Osteoblast (primary cell): ENCODE measurements at regions not wholly inside any gene's neighbourhood (a gene's known extent, or its start where the extent isn't known, plus 50 kb on each side); places are given as distances from the start of the nearest gene placed in this dataset.

Experiments
- DNase-seq: peaks from one replicate; pipeline ENCODE4 v3.0.0; 2011; ENCODE audit warnings: low spot score, mixed read lengths; ENCODE audit not compliant: insufficient read length; ENCODE audit errors: missing footprints
- H2AFZ ChIP-seq: 2 replicates; pipeline ENCODE4 v1.6.0; 2011; ENCODE audit warnings: mild to moderate bottlenecking, low read length
- H3K27ac ChIP-seq: 2 replicates; pipeline ENCODE4 v1.5.1; 2011; ENCODE audit warnings: mild to moderate bottlenecking, low read depth, low read length, moderate library complexity
- H3K27me3 ChIP-seq: 2 replicates; pipeline ENCODE4 v1.6.0; 2012; ENCODE audit warnings: mild to moderate bottlenecking, control low read depth, inconsistent platforms, low read length, moderate library complexity; ENCODE audit not compliant: insufficient read depth
- H3K36me3 ChIP-seq: 2 replicates; pipeline ENCODE4 v1.5.1; 2011; ENCODE audit warnings: mild to moderate bottlenecking, low read length, control low read depth, moderate library complexity; ENCODE audit not compliant: insufficient read depth
- H3K4me1 ChIP-seq: 2 replicates; pipeline ENCODE4 v1.5.1; 2011; ENCODE audit warnings: mild to moderate bottlenecking, low read length, control low read depth, moderate library complexity; ENCODE audit not compliant: insufficient read depth
- H3K4me2 ChIP-seq: 2 replicates; pipeline ENCODE4 v1.6.0; 2011; ENCODE audit warnings: mild to moderate bottlenecking, low read length; ENCODE audit not compliant: insufficient read depth
- H3K4me3 ChIP-seq: fragments of 200-600 bp; sonication (generic); 3 replicates; pipeline ENCODE4 v1.5.1; 2012; ENCODE audit warnings: mild to moderate bottlenecking, low read length, inconsistent platforms; ENCODE audit not compliant: insufficient read depth
- H3K79me2 ChIP-seq: 2 replicates; pipeline ENCODE4 v1.6.0; 2012; ENCODE audit warnings: mild to moderate bottlenecking, low read length, control low read depth, inconsistent platforms; ENCODE audit not compliant: insufficient read depth
- H3K9me3 ChIP-seq: 2 replicates; pipeline ENCODE4 v1.5.1; 2011; ENCODE audit warnings: low read depth, low read length, control low read depth
- H4K20me1 ChIP-seq: 2 replicates; pipeline ENCODE4 v1.6.0; 2012; ENCODE audit warnings: mild to moderate bottlenecking, low read length, control low read depth; ENCODE audit not compliant: insufficient read depth
- CTCF ChIP-seq: IDR thresholded peaks from 2 replicates; pipeline ENCODE4 v1.5.1; 2011; ENCODE audit warnings: mild to moderate bottlenecking, low read depth, low read length, moderate library complexity; ENCODE audit errors: extremely low read depth

DNA sequence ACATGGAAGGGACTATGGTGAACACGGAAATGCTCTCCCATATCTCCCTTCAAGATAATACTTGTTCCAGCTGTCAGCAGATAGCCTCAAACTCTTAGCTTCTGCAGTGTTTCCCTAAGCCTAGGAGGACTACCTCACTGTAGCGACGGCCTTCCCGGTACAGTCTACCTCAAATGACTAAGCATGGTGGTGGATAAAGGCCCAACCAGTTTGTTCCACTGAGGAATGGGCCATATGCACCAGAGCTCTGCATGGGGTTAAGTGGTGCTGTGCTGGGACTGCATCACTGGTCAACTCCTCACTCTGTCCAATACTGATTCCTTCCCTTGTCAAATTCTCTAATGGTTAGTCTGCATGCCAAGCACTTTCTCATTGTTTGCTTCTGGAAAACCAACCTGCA, 119.6 kb upstream of the GNPDA2 start:
- H3K9me3 ChIP-seq, result no peaks in the 10 kb centered on the region
- no peaks in the 10 kb centered on the region for H4K20me1 ChIP-seq
- no peak for DNase-seq
- H3K4me3 ChIP-seq, result no peak overlapping the region
- no peak overlapping the region for H3K27ac ChIP-seq
- no peaks in the 10 kb centered on the region for H3K4me1 ChIP-seq
- TF ChIP-seq CTCF, result no peak
- H3K4me2 ChIP-seq, result no peak overlapping the region
- no peaks in the 10 kb centered on the region for H3K79me2 ChIP-seq
- no peaks in the 10 kb centered on the region for H3K36me3 ChIP-seq
- no peaks in the 10 kb centered on the region for H3K27me3 ChIP-seq
- H2AFZ ChIP-seq, result no peak overlapping the region

DNA sequence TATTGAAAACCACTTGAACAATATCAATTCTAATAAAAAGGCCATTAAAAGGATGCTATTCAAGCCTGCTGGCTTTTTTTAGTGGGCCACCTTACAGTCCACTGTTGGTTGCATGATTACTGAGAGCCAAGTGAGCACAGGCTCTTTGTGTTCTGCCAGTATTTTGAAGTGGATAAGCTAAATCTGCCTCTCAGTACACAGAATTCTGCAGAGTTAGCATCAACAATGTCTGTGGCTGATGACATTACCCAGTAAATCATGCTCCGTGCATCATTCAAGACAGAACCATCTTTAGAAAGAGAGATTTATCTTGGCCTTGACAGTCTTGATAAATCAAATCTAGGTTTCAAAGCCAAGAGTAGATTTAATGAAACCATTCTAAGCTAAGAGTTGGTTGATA, 119.0 kb upstream of the GNPDA2 start:
- Histone ChIP-seq H3K36me3 (no peaks in the 10 kb centered on the region), H3K79me2 (no peaks in the 10 kb centered on the region), H3K27ac (no peak overlapping the region), H3K27me3 (no peaks in the 10 kb centered on the region), H3K4me2 (no peak overlapping the region), H3K4me3 (no peak overlapping the region), H2AFZ (no peak overlapping the region), H3K9me3 (no peaks in the 10 kb centered on the region), H3K4me1 (no peaks in the 10 kb centered on the region), H4K20me1 (no peaks in the 10 kb centered on the region)
- TF ChIP-seq CTCF, result no peak
- DNase-seq, result no peak

DNA sequence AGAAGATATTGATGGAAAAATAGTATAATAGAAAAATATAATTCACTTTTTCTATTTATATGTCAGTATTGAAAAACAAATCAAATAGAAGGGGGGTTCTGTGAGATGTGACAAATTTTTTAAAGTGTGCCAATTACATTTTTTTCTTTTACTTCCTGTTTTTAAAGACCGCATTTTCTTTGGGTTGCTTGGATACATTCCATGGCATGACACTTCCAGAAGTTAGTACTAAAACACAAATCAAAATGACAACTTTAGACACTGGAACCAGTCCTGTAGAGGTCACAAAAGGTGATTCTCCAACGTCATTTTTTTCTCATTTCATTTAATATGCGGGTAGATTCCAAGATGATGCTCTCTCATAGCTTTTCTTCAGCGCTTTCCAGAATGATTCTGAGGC, 116.2 kb upstream of the GNPDA2 start:
- Histone ChIP-seq H3K4me3 (no peak overlapping the region), H3K9me3 (no peaks in the 10 kb centered on the region), H3K27ac (no peak overlapping the region), H4K20me1 (no peaks in the 10 kb centered on the region), H3K36me3 (no peaks in the 10 kb centered on the region), H3K4me2 (no peak overlapping the region), H2AFZ (no peak overlapping the region), H3K4me1 (no peaks in the 10 kb centered on the region), H3K27me3 (no peaks in the 10 kb centered on the region), H3K79me2 (no peaks in the 10 kb centered on the region)
- no peak for DNase-seq
- TF ChIP-seq CTCF, result no peak

- Histone ChIP-seq H3K4me1 (no peaks in the 10 kb centered on the region), H2AFZ (no peak overlapping the region), H3K9me3 (no peaks in the 10 kb centered on the region), H3K27ac (no peak overlapping the region), H3K79me2 (no peaks in the 10 kb centered on the region), H4K20me1 (no peaks in the 10 kb centered on the region), H3K36me3 (no peaks in the 10 kb centered on the region), H3K4me3 (no peak overlapping the region), H3K27me3 (no peaks in the 10 kb centered on the region), H3K4me2 (no peak overlapping the region)
- no peak for DNase-seq
- TF ChIP-seq CTCF, result no peak
Observed at GRCh38 chr4:44817930-44818329, 91.6 kb upstream of the GNPDA2 start.
